NCI-H345 treated with DMSO at 0.1 percent for 48 hours (cell line): ENCODE measurements at regions not wholly inside any gene's neighbourhood (a gene's known extent, or its start where the extent isn't known, plus 50 kb on each side); places are given as distances from the start of the nearest gene placed in this dataset.

ENCODE experiments used
- DNase-seq: peaks from one replicate; lab custom pipeline; 2025; ENCODE audit not compliant: unreplicated experiment; lab: John Stamatoyannopoulos, UW

DNA sequence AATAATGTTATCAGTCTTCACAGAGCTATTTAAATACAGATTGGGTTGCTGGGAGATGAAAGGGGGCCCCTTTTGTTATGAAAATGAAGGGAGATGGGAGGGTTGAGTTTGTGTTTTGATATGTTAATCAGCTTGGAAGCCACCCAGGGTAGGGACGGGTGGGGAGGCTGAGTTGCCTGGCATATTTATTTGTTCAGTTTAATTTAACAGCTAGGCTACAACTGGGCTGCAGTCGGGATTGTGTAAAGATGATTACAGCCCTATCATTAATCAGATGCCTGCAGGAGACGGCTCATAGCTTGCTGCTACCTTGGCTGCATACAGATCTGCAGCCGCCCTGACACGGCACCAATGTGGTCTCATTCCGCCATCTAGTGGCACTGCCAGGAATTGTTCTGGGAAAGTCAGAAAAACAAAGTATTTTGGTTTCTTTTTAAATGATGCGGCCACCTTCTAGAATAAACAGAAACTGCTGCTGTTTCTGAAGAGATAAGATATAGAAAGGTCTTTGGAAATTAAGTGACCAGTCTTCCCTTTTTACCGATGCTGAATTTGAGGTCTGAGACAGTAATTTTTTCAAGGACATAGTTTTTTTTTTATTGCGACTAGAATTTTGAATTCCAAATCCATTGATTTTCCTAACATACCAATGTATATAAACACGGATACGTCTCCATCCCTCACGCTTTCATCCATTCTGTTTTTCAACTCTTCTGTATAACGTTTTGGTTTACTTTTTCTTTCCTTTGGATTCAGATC is 458.0 kb upstream of the ASIC2 start:
- DNase-seq = peak; percentile 58

DNA sequence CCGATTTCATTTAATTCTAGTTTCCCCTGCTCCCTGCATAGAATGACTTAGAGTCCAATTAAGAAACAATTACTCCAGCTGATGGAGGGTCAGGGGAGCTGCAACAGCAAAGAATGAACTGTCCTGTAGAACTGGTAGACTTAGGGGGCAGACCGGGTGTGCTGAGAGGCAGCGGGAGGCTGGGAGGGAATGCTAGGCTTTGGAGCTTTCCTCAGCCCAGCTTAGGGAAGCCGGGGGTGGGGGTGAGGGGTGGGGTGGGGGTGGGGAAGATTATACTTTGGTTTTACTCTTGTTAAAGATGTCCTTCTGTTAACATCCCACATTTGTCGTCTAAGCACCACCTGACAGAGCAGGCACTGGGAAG is 458.6 kb upstream of the ASIC2 start:
- DNase-seq = no peak

DNA sequence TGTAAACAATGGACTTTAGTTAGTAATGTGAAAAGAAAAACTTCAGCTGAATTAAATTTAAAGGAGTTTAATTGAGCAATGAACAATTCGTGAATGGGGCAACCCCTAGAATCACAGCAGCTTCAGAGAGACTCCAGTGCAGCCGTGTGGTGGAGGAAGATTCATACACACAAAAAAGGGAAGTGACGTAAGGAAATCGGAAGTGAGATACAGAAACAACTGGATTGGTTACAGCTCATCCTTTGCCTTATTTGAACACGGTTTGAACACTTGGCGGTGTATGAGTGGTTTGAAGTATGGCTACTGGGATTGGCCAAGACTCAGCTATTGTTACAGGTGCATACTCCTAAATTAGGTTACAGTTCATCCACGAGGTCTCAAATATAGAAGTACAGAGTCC is 460.4 kb upstream of the ASIC2 start:
- no peak for DNase-seq

DNA sequence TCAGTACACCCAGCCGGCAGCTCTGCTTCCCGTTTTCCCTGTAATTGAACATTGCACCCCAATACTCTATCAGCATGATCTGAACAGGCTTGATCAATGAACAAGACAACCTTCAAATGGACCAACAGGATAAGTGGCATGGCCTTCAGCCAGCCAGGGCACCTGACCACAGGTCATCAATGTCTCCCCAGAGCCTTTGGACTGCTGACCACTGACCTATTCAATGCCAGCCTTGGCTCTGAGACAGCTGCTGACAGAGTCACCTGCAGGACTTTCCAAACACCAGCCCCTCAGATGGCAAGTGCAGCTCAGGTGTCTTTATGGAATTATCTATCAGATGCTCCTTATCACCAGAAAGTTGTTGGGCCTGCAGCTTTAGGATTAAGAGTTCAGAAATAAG is 462.9 kb upstream of the ASIC2 start:
- DNase-seq = no peak

DNA sequence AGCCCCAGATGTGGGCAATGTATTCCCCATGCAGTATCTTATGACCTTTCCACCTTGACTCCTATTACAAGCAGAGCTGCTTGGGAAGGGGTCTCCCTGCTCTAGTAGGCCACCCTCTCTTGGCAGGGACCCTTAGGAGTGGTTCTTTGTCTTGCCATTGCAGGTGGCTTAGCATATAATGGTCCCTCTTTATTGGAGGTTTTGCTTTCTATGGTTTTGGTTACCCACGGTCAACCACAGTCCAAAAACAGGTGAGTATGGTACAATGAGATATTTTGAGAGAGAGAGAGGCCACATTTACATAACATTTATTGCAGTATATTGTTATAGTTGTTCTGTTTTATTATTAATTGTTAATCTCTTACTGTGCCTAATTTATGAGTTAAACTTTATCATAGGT is 472.8 kb upstream of the ASIC2 start:
- no peak for DNase-seq

DNA sequence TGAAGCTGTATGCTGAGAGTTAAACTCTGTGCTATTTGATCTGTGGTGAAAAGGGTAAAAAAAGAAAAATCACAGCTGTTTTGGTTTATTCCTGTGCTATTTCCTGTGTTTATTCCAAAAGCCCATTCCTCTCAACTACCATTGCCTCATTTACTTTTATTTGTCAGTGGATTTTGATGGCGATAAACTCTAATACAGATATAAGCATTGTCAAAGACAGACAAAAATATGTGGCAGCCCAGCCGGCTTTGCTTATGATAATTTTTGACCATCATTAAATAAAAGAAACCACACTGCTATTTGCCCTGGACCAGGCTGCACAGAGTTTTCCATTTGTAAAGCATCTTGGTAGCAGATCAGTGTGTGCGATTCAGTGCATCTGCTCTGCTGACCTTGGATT is 473.6 kb upstream of the ASIC2 start:
- DNase-seq = no peak

DNA sequence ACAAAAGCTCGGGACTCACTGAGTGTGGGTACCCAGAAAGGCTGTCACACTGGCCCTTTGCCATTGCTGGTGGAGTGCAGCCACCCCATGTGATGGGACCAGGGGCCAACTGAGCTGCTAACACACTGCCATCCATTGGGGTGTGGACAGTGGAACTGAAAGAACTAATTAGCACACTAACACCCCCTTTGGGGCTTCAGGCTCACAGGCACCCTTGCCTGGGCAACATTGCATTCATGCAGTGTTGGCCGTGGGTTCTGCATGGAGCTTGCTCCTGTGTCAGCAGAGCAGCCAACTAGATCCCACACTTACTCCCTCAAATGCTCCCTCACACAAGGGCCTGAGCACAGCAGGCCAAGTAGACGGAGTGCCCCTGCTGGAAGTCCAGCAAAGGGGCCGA is 476.0 kb upstream of the ASIC2 start:
- no peak for DNase-seq

DNA sequence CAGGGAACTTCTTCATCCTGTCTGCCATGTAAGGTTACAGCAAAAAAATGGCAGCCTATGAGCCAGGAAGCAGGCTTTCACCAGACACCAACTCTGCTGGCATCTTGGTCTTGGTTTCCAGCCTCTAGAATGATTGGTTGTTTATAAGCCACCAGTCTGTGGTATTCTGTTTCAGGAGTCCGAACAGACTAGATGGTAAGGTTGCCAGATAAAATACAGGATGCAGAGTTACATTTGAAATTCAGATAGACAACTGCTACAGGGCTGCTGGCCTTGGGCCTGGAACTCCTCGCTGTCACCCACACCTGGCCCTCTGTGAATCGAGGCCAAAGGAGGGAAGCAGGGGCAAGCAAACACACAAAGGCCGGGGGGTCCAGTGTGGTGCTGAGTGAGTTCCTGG is 478.8 kb upstream of the CCL2 start:
- no peak for DNase-seq

DNA sequence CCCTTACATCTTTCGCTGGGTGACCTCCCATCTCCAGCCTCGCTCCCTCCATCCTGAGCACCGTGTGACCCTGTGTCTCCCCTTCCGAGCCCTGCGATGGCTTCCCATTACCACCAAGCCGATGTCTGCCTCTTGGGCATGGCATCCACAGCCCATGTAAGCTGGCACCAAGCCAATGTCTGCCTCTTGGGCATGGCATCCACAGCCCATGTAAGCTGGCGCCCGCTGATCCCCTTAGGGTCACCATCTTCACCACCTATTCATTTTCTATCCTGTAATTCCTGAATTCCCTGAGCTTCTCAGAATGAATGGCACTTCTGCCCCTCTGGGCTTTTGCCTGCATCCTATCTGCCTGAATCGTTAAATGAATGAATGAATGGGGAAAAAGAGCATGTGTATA is 478.2 kb upstream of the CCL2 start:
- no peak for DNase-seq

DNA sequence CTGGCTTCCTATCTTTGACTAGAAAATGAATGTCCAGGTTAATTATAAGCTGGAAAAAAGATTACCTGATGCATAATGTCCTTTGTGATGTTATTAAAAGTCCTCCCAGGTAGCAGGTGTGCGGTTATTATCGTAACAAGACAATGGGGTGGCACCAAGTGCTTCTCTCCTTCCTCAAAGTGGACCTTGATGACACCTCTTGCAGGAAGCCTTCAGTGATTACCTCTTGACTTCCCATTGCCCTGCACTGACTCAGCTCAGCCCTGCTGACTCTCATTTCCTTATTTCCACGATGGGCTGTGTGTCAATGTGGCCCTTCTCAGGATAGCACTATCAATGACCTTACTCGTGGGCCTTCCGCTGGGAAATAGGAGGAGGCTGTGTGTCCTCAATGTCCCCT is 477.4 kb upstream of the CCL2 start:
- DNase-seq = no peak

DNA sequence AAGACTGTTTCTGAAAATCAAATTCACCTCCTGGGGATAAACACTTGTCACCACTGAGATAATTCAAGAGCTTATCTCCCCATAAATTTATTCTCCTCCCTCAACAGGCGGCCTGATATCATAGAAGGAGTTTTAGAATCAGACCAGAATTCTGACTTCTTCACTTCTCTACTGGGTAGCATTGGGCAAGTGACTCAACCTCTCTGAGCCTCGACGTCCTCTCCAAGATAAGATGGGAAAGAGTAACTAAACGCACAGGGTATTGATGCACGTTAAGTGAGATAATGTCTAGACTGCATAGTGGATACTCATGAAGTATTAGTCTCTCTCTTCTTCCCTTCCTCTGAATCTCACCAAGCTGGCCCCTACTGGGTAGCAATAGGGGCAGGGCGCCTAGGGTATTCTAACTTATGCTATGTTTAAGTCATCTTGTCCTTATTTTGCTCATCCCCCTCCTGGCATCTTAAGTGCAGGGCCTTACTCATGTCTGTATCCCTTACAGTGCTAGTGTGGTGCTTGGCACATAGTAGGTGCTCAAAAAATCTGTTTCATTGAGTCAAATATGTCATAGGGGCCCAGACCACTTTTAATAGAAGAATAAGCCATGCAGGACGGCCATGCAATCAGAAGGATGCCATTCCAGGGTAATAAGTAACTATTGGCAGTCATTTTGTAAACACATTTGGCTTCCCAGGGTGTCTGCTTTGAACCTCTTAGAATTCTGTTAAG is 476.4 kb upstream of the CCL2 start:
- DNase-seq = no peak

DNA sequence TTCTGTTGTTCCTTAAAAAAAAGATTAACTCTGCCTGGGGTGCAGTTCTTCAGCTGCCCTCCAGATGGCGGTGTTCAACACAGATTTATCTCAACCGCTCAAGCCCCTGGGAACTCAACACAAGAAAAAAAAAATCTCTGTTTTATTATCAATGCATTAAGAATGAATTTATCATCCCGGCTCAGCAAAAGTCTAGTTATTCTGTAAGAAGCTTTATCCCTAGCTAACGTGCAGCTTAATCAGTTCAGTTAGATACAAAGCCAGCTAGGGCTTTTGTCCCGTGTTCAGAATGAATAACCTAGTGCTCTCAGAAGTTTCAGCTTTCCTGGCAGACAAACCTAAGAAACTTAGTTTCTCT is 475.9 kb upstream of the CCL2 start:
- peak; percentile 22 for DNase-seq

DNA sequence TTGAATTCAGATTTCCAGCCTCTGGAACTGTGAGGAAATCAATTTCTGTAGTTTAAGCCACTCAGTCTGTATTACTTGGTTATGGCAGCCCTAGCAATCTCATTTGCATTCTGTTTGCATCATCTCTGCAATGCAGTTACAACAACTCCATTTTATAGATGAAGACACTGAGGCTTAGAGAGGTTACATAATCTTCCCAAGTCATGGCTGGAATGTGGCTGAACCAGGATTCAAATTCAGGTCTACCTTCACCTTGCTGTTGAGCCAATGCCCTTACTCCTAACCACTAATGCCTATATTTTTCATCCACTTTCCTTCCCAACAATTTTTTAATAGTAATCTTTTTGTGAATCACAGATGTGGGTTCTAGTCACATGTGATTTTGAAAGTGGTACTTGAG is 469.8 kb upstream of the CCL2 start:
- DNase-seq = no peak

DNA sequence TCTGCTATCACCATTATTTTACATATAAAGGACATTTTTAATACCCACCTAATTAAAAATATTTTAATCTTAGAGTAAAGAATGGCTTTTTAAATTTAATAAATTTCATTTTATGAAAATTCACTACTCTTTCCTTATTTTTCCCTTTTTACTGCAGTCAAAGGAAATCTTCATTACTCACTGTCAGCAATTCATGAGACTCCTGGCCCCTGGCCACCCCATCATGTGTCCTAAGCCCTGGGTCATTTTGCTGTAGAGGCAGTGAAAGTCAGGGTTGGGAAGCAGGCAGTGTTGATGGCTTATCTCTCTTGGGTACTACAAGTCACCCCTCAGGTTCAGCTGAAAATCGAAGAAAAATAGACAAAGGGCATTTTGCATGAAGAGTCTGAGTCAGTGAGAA is 468.6 kb upstream of the CCL2 start:
- DNase-seq = no peak

DNA sequence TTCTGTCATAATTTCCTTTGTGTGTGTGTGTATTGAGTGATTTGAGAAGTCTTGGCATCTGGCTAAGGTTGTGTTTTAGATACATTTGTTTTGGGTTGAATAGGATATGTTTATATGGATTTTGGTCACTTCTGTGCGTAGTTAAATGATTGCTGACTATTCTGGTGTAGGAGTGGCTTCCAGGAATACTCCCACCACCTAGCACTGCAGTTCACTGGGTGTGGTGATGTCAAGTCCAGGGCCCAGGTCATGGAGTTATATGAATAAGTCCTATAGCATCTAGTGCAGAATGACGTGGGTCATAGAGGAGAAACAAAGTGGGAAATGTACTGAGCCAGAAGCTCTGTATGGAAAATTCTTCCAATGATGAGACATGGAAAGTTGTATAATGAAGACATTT is 465.4 kb upstream of the CCL2 start:
- DNase-seq = no peak

DNA sequence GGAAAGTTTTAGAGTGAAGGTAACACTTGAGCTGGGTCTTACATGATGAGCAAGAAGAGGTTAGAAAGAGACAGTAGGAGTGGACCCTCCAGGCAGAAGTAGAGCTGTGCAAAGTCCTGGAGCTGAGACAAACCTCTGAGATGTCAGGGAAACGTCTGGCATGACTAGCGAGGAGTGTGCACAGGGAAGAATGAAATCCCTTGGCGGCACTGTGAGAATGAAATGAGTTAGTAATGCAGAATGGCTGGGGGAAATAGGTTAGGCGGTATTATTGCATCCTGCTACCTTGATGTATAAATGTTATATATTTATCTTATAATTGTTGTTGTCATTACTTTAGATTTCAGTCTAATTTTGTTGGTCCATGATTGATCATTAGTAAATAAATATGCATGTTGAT is 457.9 kb upstream of the CCL2 start:
- DNase-seq = no peak

DNA sequence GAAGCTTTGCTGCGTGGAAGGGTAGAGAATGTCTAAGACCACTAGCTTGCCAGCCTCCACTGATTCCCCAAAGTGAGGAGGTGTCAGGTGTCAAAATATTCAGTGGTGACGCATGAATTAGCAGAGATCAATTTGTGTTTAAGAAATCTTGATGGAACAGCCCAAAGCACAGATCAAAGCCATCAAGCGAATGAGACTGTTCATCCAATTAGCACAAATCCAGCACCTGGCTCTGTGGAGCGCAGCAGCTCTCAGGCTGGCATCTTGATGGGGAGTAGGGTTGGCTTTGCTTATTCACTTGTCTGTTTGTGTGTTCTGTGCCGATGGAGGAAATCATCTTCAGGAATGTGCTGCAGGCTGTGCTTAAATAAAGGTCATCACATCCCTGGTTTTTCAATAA is 456.8 kb upstream of the CCL2 start:
- DNase-seq = no peak

DNA sequence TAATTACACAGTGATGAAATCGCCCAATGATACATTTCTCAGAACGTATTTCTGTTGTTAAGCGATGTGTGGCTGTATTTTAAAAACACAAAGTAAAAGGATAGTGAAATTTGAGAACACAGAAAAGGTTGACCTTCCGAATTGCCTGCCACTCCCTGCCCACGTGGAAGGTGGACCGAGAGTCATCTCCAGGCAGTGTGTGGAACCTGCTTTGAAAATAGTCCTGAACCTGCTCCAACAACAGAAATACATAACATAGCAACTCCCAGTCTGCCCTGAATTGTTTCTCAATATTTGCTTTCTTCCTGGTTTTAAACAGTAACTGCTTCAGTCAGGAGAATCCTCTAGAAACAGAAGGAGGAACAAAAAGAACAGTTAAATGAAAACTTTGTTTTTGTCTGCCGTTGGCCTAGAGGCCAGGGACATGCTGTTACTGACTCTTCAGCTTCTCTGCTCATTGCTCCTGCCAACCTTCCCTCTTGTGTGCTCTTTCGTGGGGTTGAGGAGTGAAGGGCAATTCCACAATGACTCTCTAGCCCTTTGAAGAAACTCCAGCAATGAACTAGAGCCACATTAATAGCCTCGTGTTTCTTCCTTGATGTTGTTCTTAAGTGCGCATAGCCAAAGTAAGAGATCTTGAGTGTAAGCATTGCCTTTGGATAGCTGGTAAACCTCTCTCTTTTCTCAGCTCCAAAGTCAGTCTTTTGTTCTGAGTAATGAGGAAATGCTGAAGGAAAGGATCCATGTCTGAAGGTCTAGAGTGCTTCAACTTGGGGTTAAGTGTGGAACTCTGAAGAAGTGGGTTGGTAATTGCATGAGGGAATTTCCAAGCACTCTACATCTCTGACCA is 452.5 kb upstream of the CCL2 start:
- no peak for DNase-seq

DNA sequence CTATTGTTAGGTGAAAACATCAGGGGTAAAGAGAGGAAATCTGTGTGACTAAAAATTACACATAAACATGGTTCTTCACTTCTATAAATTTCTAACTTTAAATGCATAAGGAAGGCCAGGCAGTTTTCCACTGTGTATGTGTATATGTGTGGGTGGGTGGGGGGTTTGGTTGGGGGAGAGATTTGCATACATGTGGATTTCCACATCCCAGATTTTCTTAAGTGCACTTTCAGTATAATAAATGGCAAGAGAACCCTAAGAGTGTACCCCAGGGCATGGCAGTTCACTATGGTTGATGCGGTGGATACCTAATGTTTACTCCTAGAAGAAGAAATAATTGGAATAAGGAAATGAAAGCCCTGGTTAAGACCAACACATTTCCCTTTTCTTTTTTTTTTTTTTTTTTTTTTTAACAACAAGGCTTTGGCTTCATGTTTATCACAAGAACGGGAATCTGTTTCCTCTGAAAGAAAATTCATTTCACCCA is 451.8 kb upstream of the CCL2 start:
- DNase-seq = no peak

DNA sequence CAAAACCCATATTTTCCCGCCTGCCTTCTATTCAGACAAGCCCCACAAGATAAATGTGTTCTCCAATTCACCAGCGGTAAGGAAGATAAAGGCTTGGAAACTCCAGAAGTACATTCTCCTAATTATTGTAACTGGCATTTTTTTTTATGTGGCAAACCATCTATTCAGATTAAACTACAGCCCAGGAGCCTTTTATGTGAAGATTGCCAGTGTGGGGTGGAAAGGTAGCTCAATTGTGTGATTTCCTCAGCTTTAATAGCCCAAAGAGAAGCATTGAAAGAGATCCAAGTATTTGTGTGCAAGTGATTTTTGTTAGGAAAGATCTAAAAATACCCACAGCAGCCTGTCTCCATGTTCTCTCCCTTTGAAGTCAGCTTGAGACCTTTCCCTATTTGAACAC is 451.4 kb upstream of the CCL2 start:
- DNase-seq = no peak

DNA sequence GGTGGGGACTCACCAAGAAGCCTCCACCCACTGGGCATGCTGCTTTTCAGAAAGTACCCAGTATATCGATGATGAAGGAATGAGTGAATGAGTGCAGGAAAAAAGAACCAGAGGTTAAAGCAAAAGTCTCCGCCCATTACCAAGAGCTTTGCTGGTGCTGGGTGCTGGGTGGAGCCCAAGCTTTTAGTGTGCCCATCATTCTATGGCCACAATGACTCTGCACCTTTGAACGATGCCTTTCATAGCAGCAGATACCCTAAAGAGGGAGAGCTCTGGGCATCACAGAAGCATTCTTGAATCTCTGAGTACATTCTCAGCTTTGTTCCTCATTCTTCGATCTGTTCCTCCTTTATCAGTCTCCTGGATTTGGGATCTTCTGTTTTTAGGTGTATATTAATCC is 450.7 kb upstream of the CCL2 start:
- no peak for DNase-seq

DNA sequence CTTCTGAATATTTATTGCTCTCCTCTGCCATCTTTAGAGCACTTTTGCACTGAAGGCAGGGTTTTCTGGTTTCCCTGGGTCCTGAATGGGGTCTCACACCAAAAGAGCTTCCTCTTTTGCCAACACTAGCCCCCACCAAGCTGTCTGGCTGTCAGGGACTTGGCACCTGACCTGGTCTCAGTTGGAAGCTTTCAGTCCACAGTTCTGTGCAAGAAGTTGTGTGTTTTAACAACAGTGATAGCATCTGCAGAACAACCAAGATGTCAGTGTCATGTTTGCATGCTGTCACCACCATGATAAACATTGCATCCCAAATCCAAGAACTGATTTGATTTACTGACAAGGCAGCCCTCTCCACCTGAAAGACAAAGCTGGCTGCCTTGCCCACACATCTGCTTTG is 448.5 kb upstream of the CCL2 start:
- no peak for DNase-seq
